Progenitor cell of endocrine pancreas (in vitro differentiated cells): ENCODE measurements at regions not wholly inside any gene's neighbourhood (a gene's known extent, or its start where the extent isn't known, plus 50 kb on each side); places are given as distances from the start of the nearest gene placed in this dataset.

Experiments
- DNase-seq: peaks from one replicate; pipeline ENCODE4 v3.0.0; 2021; ENCODE audit warnings: low spot score; ENCODE audit not compliant: unreplicated experiment
- H3K27ac Mint-ChIP-seq: 2 replicates; pipeline ENCODE4 v1.8.0; 2021; ENCODE audit warnings: mild to moderate bottlenecking, moderate library complexity, mixed read lengths
- H3K27me3 Mint-ChIP-seq: 2 replicates; pipeline ENCODE4 v1.8.0; 2021; ENCODE audit warnings: mixed read lengths
- H3K36me3 Mint-ChIP-seq: 2 replicates; pipeline ENCODE4 v1.8.0; 2022; ENCODE audit warnings: mixed read lengths; ENCODE audit not compliant: insufficient read depth
- H3K4me1 Mint-ChIP-seq: 2 replicates; pipeline ENCODE4 v1.8.0; 2021; ENCODE audit warnings: low read depth, mixed read lengths
- H3K4me3 Mint-ChIP-seq: 2 replicates; pipeline ENCODE4 v1.8.0; 2021; ENCODE audit warnings: low read depth, mild to moderate bottlenecking, moderate library complexity, mixed read lengths
- H3K9me3 Mint-ChIP-seq: 2 replicates; pipeline ENCODE4 v1.8.0; 2021; ENCODE audit warnings: low read depth, mixed read lengths
- CTCF ChIP-seq: fragments of 200-600 bp; sonication (generic); IDR thresholded peaks from one replicate; pipeline ENCODE4 v1.5.0; 2021; ENCODE audit warnings: antibody characterized with exemption, mild to moderate bottlenecking; ENCODE audit not compliant: unreplicated experiment

GRCh38 chr4:32106767-32107166 lies 1386.6 kb downstream of the PCDH7 start:
- no peak for TF ChIP-seq CTCF
- H3K4me1 Mint-ChIP-seq, result no peaks in the 10 kb centered on the region
- H3K9me3 Mint-ChIP-seq, result peaks cover 6% of the 10 kb centered on the region
- H3K4me3 Mint-ChIP-seq, result no peak overlapping the region
- DNase-seq, result no peak
- H3K27me3 Mint-ChIP-seq, result no peaks in the 10 kb centered on the region
- no peak overlapping the region for H3K27ac Mint-ChIP-seq
- no peaks in the 10 kb centered on the region for H3K36me3 Mint-ChIP-seq

GRCh38 chr4:32112891-32113290 lies 1392.7 kb downstream of the PCDH7 start:
- H3K9me3 Mint-ChIP-seq, result no peaks in the 10 kb centered on the region
- H3K36me3 Mint-ChIP-seq, result no peaks in the 10 kb centered on the region

GRCh38 chr4:32117693-32118092 lies 1397.5 kb downstream of the PCDH7 start:
- Mint-ChIP-seq H3K27ac (no peak overlapping the region), H3K27me3 (no peaks in the 10 kb centered on the region), H3K4me3 (peak overlapping the region; percentile 21), H3K4me1 (peaks cover 1% of the 10 kb centered on the region), H3K9me3 (no peaks in the 10 kb centered on the region), H3K36me3 (no peaks in the 10 kb centered on the region)
- no peak for TF ChIP-seq CTCF
- no peak for DNase-seq

More at GRCh38 chr4:32112891-32113290, 1392.7 kb downstream of the PCDH7 start:
- no peaks in the 10 kb centered on the region for H3K4me1 Mint-ChIP-seq
- no peaks in the 10 kb centered on the region for H3K27me3 Mint-ChIP-seq
- TF ChIP-seq CTCF, result no peak
- H3K27ac Mint-ChIP-seq, result no peak overlapping the region
- DNase-seq, result no peak
- no peak overlapping the region for H3K4me3 Mint-ChIP-seq

- H3K27me3 Mint-ChIP-seq, result no peaks in the 10 kb centered on the region
- no peaks in the 10 kb centered on the region for H3K9me3 Mint-ChIP-seq
- no peak overlapping the region for H3K4me3 Mint-ChIP-seq
- no peak for DNase-seq
- no peaks in the 10 kb centered on the region for H3K36me3 Mint-ChIP-seq
- no peak for TF ChIP-seq CTCF
- no peak overlapping the region for H3K27ac Mint-ChIP-seq
- H3K4me1 Mint-ChIP-seq, result peaks cover 1% of the 10 kb centered on the region
These were observed 1399.7 kb downstream of the PCDH7 start for GRCh38 chr4:32119907-32120306.

- DNase-seq, result no peak
- H3K27me3 Mint-ChIP-seq, result no peaks in the 10 kb centered on the region
- TF ChIP-seq CTCF, result no peak
- H3K4me1 Mint-ChIP-seq, result peaks cover 2% of the 10 kb centered on the region
- no peak overlapping the region for H3K4me3 Mint-ChIP-seq
- H3K27ac Mint-ChIP-seq, result no peak overlapping the region
- H3K36me3 Mint-ChIP-seq, result no peaks in the 10 kb centered on the region
- peaks cover 2% of the 10 kb centered on the region for H3K9me3 Mint-ChIP-seq
These were observed 1408.4 kb downstream of the PCDH7 start for GRCh38 chr4:32128549-32128948.
